Peyer's patch (tissue), 4 donors: ENCODE measurements at regions not wholly inside any gene's neighbourhood (a gene's known extent, or its start where the extent isn't known, plus 50 kb on each side); places are given as distances from the start of the nearest gene placed in this dataset.

Experiments used
- DNase-seq, 3 donors: peaks; one replicate each; pipeline ENCODE4 v3.0.0-alpha.2; 2017 to 2019
- H3K27ac ChIP-seq, 4 donors: fragments of 200-600 bp; sonication (generic); one replicate each; pipeline ENCODE4 v1.5.1; 2016 to 2019
- H3K27me3 ChIP-seq, 2 donors: fragments of 200-600 bp; sonication (generic); one replicate each; pipeline ENCODE4 v1.5.1; 2019
- H3K36me3 ChIP-seq, 3 donors: fragments of 200-600 bp; sonication (generic); one replicate each; pipeline ENCODE4 v1.5.1; 2016 to 2019
- H3K4me1 ChIP-seq, 4 donors: fragments of 200-600 bp; sonication (generic); one replicate each; pipeline ENCODE4 v1.5.1; 2016 to 2019
- H3K4me3 ChIP-seq, 4 donors: fragments of 200-600 bp; sonication (generic); 1 replicate in 3 of 4; 2 replicates in 1 of 4; pipeline ENCODE4 v1.5.1; 2016 to 2019; ENCODE audit warnings: mild to moderate bottlenecking in 1 of 4
- H3K9me3 ChIP-seq, 4 donors: fragments of 200-600 bp; sonication (generic); one replicate each; pipeline ENCODE4 v1.5.1; 2016 to 2019; ENCODE audit warnings: mild to moderate bottlenecking in 1 of 4
- POLR2A ChIP-seq, 2 donors: fragments of 450-650 bp; IDR thresholded peaks; one replicate each; pipeline ENCODE4 v1.5.1; 2017; ENCODE audit warnings: antibody characterized with exemption in 2 of 2, mild to moderate bottlenecking in 2 of 2, moderate library complexity in 2 of 2
- TF ChIP-seq, protein P1 (sequence below), 6 experiments: fragments of 450-650 bp in 4 of 6; fragments of 200-600 bp in 2 of 6; sonication (generic) in 1 of 6; IDR thresholded peaks; one replicate each; pipeline ENCODE4 v1.5.1; 2017 to 2019; ENCODE audit warnings: antibody characterized with exemption in 6 of 6, mild to moderate bottlenecking in 3 of 6, moderate library complexity in 1 of 6

DNA sequence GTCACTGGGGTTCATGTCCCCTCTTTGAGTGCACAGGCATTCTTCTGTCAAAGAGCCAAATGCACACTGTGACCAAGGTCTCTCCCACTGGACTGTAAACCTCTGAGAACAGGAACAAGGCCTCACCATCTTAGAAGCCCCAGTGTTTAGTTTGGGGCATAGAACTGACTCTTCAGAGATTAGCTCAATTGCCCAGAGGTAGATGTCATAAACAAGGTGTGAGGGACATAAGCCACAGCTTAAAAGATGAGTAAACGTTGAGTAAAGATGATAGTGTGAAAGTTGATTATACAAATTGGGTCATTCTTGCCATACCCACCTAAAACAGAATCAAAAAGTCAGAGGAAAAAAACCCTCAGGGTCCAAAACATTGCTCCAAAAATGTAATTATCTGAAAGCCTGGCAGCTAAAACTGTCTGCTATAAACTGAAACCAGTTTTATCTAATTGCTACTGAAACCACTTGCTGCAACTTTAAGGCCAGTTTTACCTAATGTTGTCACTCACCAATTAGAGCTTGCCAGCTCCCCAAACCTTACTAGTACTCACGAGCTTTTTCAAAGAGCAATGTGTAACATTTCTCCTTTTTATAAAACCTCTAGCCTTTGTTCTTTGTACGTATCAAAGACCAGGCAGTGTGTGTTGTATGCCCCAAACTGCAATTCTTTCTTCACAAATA, 415.2 kb downstream of the RAP2B start:
- no peak overlapping the region for H3K27ac ChIP-seq
- no peak for DNase-seq
- H3K4me1 ChIP-seq, result no peaks in the 10 kb centered on the region
- TF ChIP-seq, protein P1, sequence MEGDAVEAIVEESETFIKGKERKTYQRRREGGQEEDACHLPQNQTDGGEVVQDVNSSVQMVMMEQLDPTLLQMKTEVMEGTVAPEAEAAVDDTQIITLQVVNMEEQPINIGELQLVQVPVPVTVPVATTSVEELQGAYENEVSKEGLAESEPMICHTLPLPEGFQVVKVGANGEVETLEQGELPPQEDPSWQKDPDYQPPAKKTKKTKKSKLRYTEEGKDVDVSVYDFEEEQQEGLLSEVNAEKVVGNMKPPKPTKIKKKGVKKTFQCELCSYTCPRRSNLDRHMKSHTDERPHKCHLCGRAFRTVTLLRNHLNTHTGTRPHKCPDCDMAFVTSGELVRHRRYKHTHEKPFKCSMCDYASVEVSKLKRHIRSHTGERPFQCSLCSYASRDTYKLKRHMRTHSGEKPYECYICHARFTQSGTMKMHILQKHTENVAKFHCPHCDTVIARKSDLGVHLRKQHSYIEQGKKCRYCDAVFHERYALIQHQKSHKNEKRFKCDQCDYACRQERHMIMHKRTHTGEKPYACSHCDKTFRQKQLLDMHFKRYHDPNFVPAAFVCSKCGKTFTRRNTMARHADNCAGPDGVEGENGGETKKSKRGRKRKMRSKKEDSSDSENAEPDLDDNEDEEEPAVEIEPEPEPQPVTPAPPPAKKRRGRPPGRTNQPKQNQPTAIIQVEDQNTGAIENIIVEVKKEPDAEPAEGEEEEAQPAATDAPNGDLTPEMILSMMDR (IDR thresholded peaks at IDR 0.05), result no peak
- TF ChIP-seq POLR2A (IDR thresholded peaks at IDR 0.05), result no peak
- H3K36me3 ChIP-seq, result no peaks in the 10 kb centered on the region
- no peaks in the 10 kb centered on the region for H3K27me3 ChIP-seq
- no peaks in the 10 kb centered on the region for H3K9me3 ChIP-seq
- no peak overlapping the region for H3K4me3 ChIP-seq

DNA sequence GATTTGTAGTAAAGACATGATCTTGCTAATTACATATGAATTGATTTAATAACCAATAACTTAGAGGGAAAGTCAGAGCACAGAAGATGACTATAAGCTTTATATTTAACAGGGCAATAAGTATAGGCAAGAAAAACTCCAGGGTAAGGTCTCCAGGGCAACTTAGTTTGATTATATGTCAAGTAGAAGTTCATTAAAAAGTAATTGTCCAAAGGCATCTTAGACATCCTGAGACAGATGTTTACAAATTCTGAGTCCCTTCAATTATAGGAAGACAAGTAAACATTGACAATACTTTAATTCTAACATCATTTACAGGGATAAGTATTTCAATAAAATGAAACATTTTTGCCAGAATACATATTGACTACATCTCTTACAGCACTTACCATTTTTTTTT, 416.0 kb downstream of the RAP2B start:
- Histone ChIP-seq H3K27me3 (no peaks in the 10 kb centered on the region), H3K36me3 (no peaks in the 10 kb centered on the region), H3K27ac (no peak overlapping the region), H3K9me3 (no peaks in the 10 kb centered on the region), H3K4me3 (no peak overlapping the region), H3K4me1 (no peaks in the 10 kb centered on the region)
- TF ChIP-seq, protein P1 (IDR thresholded peaks at IDR 0.05), result no peak
- no peak for TF ChIP-seq POLR2A (IDR thresholded peaks at IDR 0.05)
- no peak for DNase-seq

DNA sequence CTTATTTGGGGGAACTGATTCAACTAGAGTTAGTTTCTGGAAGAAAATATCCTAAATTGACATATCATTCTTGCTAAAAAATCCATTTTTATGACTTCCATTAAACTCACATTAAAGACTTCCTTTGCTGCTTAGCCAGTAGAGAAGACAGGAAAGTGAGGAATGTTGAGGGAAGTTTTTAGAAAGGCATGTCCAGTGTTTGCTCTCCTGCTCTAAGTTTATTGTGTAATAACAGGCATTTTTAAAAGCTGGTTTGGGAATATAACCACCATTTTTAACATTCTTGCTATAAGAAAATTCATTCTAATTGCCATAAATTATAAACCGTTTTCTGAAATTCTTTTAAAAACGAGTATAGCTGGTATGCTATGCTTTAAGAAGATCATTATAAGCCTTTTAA, 428.0 kb downstream of the RAP2B start:
- Histone ChIP-seq H3K36me3 (no peaks in the 10 kb centered on the region), H3K4me1 (no peaks in the 10 kb centered on the region), H3K4me3 (no peak overlapping the region), H3K9me3 (no peaks in the 10 kb centered on the region), H3K27me3 (no peaks in the 10 kb centered on the region), H3K27ac (no peak overlapping the region)
- no peak for DNase-seq
- TF ChIP-seq, protein P1 (IDR thresholded peaks at IDR 0.05), result no peak
- TF ChIP-seq POLR2A (IDR thresholded peaks at IDR 0.05), result no peak

DNA sequence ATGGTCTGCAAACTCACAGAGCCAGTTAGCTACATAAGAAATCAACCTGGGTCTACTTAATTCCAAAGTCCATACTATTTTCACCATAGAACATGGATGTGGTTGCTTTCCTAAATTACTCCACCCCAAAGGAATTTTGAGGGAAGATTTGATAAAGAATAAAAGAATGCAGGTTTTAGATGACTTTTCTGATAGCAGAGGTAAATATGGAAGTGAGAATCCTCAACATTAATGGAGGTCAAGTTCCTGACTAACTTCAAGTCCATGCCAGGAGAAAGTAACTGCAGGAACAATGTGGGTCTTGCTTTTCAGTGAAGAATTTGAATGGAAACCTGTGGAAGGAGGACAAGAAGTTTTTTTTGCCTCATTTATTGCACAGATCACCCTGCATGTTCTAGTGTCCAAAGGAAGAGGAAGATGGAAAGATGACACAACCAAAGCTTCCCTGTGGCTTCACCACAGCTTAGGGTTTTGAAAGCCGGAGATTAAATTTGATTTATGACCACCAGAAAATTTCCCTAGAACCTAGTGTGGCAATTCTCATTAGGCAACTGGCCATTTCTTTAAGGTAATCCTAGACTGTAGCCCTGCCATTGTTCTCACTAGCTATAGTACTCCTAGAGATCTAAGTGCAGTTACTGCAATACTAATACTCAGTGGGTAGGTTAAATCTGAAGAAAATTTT, 429.7 kb downstream of the RAP2B start:
- no peak overlapping the region for H3K4me3 ChIP-seq
- H3K27me3 ChIP-seq, result no peaks in the 10 kb centered on the region
- DNase-seq, result no peak
- no peaks in the 10 kb centered on the region for H3K4me1 ChIP-seq
- TF ChIP-seq, protein P1 (IDR thresholded peaks at IDR 0.05), result no peak
- TF ChIP-seq POLR2A (IDR thresholded peaks at IDR 0.05), result no peak
- no peaks in the 10 kb centered on the region for H3K36me3 ChIP-seq
- H3K27ac ChIP-seq, result no peak overlapping the region
- no peaks in the 10 kb centered on the region for H3K9me3 ChIP-seq

DNA sequence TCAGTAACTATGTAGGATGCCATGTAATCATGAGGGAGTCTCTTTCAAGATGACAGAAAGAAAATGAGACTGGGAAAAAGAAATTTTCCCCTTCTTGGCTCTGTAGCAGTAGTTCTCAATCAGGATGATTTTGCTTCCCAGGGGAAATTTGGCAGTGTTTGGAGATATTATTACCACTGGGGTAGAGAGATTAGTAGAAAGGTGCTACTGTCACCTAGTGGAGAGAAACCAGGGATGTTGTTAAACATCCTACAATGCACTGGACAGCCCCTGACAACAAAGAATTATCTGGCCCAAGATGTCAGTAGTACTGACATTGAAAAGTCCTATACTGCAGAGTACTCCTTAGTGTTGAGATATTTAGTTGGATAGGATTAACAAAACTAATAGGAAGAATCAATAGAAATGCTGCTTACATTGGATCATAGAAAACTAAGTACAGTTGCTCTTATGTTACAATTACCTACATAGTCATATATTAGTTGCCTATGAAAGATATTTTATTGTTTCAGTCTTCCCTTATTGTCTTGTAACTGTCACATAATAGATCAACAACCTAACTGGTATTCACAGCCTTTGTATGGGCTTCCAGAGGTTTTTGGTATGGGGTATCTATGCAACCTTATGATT, 433.3 kb downstream of the RAP2B start:
- no peaks in the 10 kb centered on the region for H3K27me3 ChIP-seq
- DNase-seq, result no peak

More for the DNA sequence above, 433.3 kb downstream of the RAP2B start:
- no peak overlapping the region for H3K4me3 ChIP-seq
- TF ChIP-seq, protein P1 (IDR thresholded peaks at IDR 0.05), result peak in 4 of 6 experiments; percentile 28 to 49 (median 44)
- no peak for TF ChIP-seq POLR2A (IDR thresholded peaks at IDR 0.05)
- H3K4me1 ChIP-seq, result no peaks in the 10 kb centered on the region
- no peaks in the 10 kb centered on the region for H3K36me3 ChIP-seq
- no peaks in the 10 kb centered on the region for H3K9me3 ChIP-seq
- H3K27ac ChIP-seq, result no peak overlapping the region
